Activated CD4-positive, alpha-beta T cell treated with anti-CD3 and anti-CD28 coated beads, Interleukin-2, amount 50 U/mL, for 4 hours (primary cell): ENCODE measurements at regions not wholly inside any gene's neighbourhood (a gene's known extent, or its start where the extent isn't known, plus 50 kb on each side); places are given as distances from the start of the nearest gene placed in this dataset.

Source experiments
- DNase-seq, 2 experiments: peaks; one replicate each; pipeline ENCODE4 v3.0.0-alpha.2; 2020

DNA sequence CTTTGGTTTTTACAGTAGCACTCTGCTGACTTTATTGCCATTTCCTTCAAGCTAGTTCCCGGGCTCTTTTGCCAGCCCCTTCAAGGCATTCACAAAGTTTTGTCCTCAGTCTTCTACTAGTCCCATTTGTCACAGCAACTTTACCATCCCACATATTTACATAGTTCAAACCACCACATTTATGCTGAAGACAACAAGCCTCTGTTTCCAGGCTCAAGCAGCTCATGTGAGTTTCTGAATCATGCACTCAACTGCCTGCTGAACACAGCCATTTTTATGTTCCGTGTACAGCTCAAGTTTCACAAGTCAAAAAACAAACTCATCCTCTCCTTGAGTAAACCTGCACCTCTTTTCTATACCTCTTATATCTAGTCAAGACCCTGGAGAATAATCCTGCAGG is 977.0 kb upstream of the SLC10A2 start:
- DNase-seq = no peak

DNA sequence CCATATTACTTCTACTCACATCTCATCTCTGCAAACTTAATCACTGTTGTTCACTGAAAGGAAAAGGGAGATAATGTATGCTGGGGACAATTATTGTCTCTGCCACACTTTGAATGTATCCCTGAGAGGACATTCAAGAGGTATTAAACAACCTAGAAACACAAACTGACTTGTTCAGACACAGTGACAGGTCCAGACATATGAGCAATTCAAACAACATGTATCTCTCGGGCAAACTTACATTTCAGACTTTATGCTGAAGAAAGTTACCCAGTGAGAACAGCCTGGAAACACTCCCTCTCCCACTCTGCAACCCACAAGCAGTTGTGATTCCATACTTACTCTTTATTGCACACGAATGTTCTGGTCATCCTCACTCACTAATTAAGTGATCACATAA is 968.7 kb upstream of the SLC10A2 start:
- no peak for DNase-seq

DNA sequence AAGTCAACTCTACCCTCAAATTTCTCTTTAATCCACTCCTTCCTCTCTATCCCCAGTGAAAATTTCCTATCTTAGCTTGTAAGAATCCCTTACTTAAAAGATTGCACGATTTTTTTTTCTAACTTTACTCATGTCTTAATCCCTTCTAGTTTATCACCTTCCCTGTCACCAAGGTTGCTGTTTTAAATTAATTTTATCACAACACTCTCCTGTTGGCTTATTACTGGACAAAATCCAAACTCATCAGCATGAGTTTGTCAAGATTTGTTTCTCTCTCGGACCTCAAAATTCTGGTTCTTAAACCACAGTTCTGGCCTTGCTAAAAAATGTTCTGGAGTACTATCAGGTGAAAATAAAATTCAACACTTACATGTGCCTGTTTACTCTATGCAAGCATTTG is 959.1 kb upstream of the SLC10A2 start:
- DNase-seq = no peak

DNA sequence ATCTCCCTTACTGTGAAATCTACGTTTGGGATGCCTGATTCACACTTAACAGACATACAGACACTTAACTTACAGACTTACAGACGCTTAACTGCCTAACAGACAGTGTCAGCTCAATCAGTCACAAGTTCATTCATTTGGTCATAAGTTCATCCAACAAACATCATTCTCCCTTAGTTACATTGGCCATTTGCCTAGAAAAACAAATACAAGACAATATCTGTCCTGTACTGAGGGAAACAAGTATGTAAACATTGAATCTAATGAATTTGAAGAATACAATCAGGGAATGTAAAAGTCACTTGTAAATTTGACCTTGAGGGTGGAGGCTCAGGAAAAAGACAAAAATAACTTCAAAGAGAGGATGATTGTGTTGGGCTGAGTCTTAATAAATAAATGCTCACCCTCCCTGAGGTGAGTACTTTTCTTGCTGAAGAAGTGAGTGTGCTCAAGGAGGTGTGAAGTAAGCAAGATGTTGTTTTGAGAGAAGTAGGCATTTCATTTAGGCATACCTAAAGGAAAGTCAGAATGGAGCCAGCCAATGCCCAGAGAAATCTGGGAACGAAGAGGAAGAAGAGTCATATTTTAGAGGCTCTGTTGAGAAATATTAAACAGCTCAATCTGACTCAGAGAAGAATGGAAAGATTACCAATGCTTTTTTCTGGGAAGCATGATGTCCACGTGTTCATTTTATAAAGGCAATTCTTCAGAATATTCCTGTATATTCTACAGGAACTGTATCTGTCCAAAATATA is 958.4 kb upstream of the SLC10A2 start:
- no peak for DNase-seq

DNA sequence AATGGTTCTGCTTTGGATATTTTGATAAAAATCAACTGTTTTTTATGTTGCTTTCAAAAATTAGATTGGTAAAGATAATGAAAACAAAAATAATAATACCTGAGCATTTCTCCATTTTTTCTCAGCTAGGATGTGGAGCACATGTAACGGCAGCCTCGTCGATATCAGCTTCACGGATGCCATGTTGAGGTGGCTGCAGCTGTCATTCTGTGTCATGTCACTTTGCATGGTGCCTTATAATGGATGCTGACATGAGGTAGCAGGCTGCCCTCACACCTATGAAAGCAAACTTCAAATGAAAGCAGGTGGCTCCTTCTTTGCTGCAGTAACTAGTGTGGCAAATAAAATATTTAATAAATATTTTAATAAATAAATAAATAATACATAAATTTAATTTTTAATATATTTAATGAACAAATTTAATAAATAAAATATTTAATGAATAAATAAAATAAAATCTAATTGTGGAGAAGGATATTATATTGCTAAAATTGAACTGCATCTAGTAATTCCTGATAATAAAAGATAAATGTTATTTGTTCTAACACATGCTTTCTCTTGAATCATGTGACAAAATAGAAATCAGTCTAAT is 955.7 kb upstream of the SLC10A2 start:
- no peak for DNase-seq

DNA sequence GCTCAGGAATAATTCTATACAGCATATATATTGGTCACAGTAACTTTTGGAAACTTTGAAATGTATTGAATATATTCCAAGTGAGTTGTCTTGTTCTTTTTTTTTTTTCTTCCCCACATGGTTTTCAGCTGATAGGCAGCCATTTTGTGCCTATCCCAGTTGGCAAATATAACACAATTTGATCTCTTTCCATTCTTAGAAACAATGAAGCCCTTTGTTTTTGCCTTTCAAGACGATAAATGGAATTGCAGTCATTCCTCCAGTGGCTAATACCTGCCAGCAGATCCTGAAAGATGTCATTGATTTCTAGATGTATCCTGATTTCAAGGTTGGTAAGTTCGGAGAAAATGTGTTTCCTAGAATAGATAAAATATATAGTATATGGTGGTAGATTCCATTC is 951.1 kb upstream of the SLC10A2 start:
- no peak for DNase-seq

DNA sequence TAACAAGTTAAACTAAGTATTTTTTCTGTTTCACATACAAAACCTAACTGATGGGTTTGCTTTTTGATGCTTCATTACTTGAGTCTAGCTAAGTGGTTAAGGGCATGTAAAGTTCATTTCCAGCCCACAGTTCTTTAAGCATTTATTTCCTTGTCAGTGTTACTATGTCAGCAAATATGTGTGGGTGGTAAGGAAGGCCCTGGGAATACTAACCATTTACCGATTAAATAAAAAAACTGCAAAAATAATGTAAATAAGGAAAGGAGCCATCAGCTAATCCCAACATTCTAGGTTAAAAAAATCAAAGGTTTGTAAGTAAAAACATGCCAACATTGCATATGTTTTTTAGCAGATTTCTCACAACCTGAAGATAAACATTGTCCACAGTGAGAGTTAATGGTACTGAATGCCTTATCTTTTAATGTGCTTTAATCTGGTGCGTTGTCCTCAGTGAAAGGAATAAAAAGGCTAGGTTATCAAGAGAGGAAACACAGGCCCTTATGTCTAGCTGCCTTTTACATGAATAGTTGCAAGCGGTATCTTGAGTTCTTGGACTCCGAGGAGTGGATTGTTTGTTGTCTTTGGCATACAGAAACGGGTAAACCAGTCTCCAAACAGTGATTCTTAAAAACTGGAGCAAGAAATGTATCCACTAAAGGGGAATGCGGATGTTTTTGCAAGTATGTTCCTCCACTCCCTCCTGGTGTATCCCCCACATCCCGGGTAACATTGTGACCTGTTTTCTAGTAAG is 949.6 kb upstream of the SLC10A2 start:
- DNase-seq = no peak

DNA sequence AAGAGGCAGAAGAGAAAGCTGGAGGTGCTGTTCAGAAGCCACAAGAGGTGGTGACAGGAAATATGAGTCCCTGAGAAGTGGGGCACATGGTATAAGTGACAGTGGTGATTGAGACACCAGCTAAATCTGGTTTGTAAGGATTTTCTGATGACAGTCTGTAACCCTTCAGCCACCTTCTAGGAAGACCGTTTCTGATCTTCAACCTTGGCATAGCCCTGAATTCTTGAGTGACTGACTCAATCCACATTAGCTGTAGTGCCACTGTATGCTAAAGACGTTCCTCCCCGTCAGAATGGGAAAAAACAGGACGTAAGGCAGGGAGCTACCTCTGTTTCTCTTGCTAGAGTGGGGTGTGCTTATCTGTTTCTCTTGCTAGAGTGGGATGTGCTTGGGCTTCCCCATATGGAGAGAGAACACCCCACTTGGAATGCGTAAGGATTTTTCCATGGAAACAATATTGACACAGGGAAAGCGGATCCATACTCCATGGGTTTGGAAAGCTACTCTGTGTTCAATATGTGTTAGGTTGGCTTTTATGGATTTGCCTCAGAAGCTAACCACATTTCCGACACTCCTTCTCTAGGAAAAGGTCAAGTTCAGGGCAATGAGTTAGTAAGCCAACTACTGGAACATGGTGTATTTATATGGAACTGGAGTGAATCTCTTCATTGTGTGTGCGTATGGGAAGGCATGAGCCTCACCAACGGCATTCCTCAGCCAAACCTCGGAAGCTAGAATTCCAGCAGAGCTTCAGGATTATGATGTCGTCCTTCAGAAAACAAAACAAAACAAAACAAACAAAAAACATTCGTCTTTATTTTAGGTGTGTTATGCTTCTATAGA is 948.8 kb upstream of the SLC10A2 start:
- DNase-seq = no peak

DNA sequence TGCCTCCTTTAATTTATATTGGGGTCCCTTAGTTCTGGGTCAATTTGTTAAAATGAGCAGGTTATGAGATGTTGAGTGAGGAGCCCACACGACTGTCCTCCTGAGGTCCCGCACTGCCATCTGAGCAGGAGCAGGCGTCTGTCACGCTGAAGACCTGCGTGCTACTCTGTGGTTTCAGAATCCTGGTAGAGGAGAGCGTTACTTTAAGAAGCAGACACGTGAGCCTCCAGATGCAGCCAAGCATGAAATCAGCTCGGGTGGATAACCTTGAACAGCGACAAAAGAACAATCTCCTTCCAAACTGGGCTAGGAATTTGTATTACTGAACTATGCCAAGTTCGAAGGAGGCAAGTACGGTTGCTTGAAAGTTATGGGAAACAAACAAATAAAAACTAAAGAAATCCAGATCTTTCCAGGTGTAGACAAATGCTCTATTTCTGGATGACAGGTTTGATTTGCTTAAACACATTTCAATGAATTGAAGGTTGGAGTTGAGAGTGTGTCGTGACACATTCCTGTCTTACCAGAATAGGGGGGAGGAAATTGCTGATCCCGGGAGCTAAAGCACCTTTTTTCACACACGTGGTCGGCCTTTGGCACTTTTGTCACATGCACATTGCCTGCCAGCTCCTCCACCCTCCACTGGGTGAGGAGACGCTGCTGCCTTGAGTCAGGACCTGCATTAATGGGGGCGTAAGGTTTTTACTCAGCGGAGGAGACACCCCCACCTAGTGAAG is 945.5 kb upstream of the SLC10A2 start:
- no peak for DNase-seq

DNA sequence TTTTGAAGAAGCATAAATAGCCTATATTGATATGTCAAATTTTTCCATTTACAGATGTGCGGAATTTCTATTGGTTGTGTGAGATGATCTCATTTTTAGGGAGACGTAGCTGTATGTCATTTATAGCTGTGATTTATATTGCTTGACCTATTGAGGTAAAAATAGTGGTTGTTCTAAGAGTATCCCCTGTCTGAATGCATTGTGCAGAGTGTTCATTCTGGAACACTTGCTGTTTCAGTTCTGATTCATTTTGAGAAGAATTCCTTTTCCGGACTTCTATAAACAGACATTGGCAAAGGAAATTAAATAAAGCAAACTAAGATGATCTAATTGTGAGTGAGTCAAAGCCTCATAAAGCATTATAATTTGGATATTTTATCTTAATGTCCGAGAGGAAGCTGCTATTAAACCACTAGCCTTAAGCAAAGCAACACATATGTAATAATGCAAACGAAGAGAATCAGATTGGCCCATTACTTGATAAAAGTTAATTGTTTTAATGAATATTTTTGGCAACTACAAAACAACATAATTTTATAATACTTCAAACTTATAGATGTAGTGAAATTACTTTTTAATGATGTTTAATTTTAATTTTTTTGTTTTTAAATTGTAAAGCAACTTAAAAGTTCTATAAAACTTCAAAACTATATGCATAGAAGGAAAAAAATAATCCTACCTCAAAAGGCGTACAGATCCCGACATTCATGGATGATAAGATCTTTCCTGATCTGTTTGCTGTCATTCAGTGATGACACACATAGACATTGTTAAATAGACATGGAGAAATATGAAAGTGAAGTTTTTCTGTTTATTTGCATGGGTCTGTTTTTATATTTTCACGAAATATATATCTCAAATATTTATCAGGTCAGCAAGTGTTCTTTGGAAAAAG is 942.6 kb upstream of the SLC10A2 start:
- no peak for DNase-seq

DNA sequence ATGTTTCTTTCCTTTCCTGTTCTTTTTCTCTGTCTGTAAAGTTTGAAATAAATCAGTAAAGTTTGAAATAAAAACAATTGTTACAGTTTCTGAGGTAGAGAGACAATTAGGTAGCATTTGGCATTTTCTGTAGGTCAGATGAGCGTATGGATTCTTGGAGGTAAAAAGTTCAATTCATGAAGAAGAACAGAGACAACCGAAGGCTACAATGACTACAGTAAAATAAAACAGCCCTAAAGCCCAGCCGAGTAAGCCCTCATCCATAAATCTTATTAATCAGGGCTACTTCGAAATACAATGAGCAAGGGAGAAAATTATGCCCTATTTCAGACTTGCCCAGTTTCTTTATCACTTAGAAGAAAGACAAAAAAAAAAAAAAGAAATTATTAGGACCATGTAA is 941.9 kb upstream of the SLC10A2 start:
- DNase-seq = no peak

DNA sequence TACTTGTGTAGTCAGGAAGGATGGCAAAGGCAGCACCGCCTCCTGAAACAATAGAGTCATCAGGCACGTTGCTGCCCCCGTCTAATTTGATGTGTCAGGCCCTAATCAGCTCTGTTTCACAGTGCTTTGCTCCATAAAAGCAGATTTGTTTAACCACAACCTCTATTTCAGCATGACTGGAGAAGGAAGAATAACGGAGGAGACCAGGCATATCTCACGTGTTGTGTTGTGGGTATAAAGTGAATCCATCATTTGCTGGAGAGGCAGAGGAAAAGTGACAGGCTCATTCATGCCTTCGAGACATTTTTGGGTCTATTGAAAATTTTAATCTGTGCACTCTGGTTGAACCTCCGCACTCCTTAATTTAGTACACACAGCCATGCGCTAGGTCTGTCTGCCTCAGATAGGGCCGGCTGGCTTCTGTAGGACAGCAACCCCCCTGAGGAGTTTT is 940.4 kb upstream of the SLC10A2 start:
- no peak for DNase-seq

DNA sequence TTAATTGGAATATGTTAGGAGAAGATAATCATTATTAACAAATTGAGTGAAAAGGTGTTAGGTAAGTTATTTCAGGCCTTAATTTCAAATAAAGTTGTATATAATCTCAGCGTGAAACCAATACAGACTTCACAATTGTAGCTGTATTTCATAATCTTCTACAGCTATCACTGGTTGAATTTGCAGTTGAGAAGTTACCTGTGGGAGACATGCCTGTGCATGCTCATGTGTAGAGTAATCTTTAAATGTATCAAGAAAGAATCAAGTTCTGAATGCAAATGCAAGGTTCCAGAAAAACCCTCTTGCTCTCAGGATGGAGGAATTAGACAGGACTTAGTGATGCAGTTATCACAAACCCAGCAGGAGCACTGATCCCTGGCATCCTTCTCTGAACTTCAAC is 938.4 kb upstream of the SLC10A2 start:
- DNase-seq = no peak

DNA sequence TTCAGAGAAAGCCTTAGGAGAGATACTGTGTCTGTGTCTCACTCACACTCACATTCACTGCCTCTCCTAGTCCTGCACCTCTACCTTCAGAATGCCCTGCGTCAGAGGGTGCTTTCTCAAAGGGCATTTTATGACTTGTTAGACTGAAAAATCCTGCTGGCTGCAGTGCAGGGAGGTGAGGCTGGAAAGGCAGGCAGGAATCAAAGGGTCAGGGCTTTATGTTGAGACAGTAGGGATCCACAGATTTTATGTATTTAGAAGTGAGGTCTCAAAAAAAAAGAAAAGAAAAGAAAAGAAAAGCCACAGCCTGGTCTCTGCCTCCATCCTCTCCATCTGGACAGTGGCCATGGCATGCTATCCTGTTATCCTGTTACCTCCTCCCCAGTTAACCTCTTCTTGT is 936.0 kb upstream of the SLC10A2 start:
- DNase-seq = no peak

DNA sequence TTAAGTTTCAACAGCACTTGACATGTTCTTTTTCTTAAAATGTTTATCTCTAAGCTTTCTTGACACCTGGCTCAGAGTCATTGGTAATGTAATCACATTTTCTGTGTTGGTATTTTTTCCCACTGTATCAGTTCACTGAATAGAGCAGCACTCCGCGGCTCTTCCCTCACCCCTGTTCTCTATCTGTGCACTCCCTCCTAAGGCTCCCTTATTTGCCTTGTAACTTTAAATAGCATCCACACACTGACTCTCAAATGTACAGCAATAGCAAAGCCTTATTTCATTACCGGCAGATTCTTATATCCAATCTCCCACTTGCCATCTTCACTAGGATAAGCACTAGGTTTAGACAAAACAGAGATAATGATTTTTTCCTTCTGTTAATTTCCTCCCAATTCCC is 935.5 kb upstream of the SLC10A2 start:
- no peak for DNase-seq

DNA sequence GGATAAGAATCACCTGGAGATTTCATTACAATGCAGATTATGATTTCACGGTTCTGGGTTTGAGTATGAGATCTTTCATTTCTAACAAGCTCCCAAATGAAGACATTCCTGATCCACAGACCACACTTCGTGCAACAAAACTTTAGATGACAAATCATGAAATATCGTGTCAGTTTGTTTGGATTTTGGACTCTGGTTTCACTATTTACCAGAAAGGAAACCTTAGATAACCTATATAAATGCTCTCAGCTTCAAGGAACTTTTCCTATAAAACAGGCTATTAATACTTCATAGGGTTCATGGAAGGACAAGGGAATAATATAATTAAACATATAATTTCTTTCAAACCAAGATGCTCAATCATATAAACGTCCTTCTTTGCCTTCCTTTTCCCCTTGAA is 930.5 kb upstream of the SLC10A2 start:
- no peak for DNase-seq

DNA sequence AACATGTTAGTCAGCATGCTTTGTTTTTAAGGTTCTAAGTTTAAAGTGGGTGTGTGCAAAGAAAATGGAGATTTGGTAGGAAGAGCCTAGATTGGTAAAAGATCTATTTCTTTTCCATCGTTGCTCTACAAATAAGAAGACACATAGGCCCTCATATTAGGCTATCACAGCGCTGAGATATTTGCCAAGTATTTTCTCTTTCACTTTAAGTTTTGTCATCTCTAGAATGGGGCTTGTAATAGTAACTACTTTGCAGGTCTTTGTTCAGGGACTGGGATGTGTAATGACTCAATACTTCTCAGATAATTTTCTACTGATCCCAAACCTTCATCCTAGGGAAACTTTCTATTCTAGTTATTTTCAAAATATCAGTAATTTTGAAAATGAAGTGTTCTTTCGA is 917.7 kb upstream of the SLC10A2 start:
- no peak for DNase-seq

DNA sequence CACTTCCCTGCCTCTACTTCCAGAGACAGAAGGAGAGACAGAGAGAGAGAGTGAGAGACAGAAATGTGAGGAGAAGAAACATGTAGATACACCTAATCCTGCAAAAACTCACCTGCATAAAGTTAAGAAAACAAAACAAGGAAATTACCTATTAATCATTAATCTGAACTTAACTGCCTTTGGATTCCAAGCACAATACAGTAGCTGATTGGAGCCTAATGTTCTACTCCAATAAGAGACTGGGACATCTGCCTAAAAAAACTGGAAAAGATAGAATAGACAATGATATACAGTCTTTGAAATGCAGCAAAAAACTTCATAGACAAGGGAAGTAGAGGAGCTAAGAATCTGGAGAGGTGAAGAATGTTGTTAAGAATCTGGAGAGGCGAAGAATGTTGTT is 910.2 kb upstream of the SLC10A2 start:
- DNase-seq = no peak

DNA sequence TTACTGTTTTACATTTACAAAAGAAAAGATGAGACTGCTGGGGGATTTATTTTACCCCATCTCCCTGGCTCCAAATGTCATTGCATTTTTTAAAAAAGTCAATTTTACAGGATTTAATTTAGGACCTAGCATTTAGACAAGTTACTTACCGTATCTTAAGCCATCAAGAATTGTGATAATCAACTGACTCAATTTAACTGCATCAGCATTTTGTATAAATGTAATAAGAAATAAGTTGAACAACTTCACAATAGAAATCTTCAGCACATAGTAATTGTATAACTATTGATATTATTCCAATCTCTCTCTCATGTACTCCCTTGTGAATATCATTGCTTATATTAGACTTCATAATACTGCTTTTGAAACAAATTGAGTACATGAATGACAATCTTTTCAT is 907.5 kb upstream of the SLC10A2 start:
- no peak for DNase-seq

DNA sequence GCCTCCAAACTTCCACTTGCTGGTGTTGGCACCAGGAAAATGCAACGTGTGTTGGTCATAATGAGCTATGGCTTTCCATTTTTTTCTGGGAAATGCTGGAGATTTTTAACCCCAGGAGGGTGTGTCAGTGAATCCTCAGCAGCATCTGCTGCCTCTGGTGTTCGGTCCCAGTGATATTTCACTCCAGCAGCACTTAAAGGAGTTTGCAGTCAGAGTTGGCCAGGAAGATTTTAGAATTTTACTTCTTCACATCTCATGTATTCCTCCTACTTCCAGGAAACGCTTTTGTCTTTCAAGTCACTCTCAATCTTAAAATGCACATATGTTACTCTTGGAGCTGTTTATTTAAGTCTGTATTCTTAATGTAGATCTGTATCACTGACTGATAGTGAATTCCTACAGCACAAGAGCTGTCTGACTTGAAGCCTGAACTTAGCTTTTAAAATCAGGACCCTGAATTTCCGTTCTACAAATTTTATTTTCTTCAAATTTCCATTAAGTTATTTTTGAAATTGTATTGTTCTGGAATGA is 903.4 kb upstream of the SLC10A2 start:
- DNase-seq = no peak
